ENCODE measurements at regions not wholly inside any gene's neighbourhood (a gene's known extent, or its start where the extent isn't known, plus 50 kb on each side); places are given as distances from the start of the nearest gene placed in this dataset.

DNA sequence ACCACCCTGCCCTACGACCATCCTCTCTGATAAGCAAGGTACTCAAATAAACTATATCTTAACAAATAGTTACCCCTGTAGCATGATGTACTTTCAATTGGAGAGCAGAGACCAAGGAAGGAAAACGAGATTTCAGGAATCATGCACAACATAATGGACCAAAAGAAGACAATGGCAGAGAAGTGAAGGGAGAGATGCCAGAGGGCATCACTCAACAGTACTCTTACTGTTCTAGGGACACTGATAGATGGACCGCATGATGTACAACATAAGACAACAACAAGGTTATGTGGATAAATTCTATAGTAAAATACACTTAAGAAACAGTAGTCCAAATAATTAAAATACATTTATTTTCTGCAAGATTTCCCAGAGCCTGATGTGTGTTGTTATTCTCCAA, 77.5 kb upstream of the IFNG-AS1 start:
- Histone ChIP-seq H3K4me1 (ENCODE audit: control insufficient read depth in 1 of 2, insufficient read depth in 2 of 2, low read length in 2 of 2) (no peaks in the 10 kb centered on the region), H3K36me3 (ENCODE audit: control insufficient read depth in 1 of 2, insufficient read depth in 2 of 2, low read length in 2 of 2) (no peaks in the 10 kb centered on the region), H3K27ac (ENCODE audit: low read depth, low read length) (no peak overlapping the region), H3K4me3 (ENCODE audit: low read depth in 1 of 2, low read length in 2 of 2) (no peak overlapping the region), H3K9me3 (ENCODE audit: control insufficient read depth in 1 of 2, low read length in 2 of 2) (no peaks in the 10 kb centered on the region), H3K27me3 (ENCODE audit: control insufficient read depth in 1 of 2, insufficient read depth in 2 of 2, low read length in 2 of 2) (no peaks in the 10 kb centered on the region), H3K9ac (ENCODE audit: low read depth in 1 of 2, low read length in 2 of 2) (no peak overlapping the region)

DNA sequence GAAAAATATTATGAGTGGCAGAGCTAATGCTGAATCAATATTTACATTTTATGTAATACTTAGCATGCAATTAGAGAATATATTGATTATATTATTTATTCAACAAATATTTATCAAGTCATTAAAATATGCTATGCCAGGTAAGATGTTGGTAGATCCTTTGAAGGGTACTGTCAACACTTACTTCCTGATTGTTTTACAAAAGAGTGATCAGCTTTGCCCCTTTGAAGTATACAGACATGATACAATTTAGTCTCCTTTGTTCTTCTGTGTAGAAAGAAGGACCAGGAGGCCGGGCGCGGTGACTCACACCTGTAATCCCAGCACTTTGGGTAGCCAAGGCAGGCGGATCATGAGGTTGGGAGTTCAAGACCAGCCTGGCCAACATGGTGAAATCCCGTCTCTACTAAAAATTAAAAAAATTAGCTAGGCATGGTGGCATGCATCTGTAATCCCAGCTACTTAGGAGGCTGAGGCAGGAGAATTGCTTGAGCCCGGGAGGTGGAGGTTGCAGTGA, 73.9 kb upstream of the IFNG-AS1 start:
- H3K4me3 ChIP-seq (ENCODE audit: low read depth in 1 of 2, low read length in 2 of 2) = no peak overlapping the region
- no peak overlapping the region for H3K9ac ChIP-seq (ENCODE audit: low read depth in 1 of 2, low read length in 2 of 2)
- H3K27ac ChIP-seq (ENCODE audit: low read depth, low read length) = no peak overlapping the region
- H3K36me3 ChIP-seq (ENCODE audit: control insufficient read depth in 1 of 2, insufficient read depth in 2 of 2, low read length in 2 of 2) = no peaks in the 10 kb centered on the region
- no peaks in the 10 kb centered on the region for H3K27me3 ChIP-seq (ENCODE audit: control insufficient read depth in 1 of 2, insufficient read depth in 2 of 2, low read length in 2 of 2)
- H3K4me1 ChIP-seq (ENCODE audit: control insufficient read depth in 1 of 2, insufficient read depth in 2 of 2, low read length in 2 of 2) = peaks cover 6 to 9% of the 10 kb centered on the region in 2 donors
- no peaks in the 10 kb centered on the region for H3K9me3 ChIP-seq (ENCODE audit: control insufficient read depth in 1 of 2, low read length in 2 of 2)

DNA sequence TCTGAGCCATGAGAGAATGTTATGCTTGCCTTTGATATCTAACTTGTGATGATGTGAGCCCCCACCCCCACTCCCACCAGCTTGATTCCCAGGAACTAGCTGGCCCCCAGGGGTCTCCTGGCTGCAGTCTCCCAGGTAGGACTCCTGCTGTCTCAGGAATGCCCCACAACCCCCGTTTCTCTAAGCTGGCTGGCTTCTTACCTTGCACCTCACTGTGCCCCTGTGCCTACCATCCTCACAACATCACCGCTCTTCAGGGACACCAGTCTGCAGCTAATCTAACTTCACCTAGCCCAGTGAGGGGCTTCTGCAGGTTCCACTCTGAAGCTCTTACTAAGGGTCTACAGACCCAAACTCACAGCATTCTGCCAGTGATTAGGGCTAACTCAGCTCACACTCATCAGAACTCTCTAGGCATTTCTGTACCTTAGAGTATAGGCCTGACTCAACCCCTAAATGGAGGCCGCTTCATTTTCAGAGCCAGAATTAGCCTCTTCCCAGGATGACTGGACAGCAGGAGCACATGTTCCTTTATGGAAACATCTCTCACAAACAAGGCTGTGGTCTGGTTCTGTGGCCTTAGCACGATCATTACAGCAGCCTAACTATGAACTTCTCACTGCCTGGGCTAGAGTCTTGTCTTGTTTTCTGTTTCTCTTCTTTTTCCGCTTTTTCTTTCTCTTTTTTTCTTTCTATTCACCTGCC, 72.8 kb upstream of the IFNG-AS1 start:
- Histone ChIP-seq H3K4me1 (ENCODE audit: control insufficient read depth in 1 of 2, insufficient read depth in 2 of 2, low read length in 2 of 2) (peaks cover 15 to 19% of the 10 kb centered on the region in 2 donors), H3K36me3 (ENCODE audit: control insufficient read depth in 1 of 2, insufficient read depth in 2 of 2, low read length in 2 of 2) (no peaks in the 10 kb centered on the region), H3K4me3 (ENCODE audit: low read depth in 1 of 2, low read length in 2 of 2) (no peak overlapping the region), H3K9ac (ENCODE audit: low read depth in 1 of 2, low read length in 2 of 2) (no peak overlapping the region), H3K9me3 (ENCODE audit: control insufficient read depth in 1 of 2, low read length in 2 of 2) (no peaks in the 10 kb centered on the region), H3K27me3 (ENCODE audit: control insufficient read depth in 1 of 2, insufficient read depth in 2 of 2, low read length in 2 of 2) (no peaks in the 10 kb centered on the region), H3K27ac (ENCODE audit: low read depth, low read length) (no peak overlapping the region)

DNA sequence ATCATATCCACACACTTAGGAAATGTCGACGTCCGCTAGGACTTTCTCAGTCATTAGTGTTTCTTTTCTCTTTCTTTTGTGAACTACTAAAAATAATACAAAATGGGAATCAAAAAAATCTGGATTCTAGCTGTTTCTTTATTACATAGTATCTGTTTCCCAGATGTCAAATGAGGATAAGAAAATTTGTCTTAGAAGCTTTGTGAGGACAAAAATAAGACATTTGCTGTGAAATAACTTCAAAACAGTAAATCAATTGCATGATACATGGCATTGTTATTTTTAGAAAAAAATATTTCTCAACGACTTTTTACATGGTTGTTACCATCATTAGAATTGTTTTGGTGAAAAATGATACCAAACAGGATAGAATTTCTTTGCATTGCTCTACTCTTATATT, 71.4 kb upstream of the IFNG-AS1 start:
- peaks cover 17 to 22% of the 10 kb centered on the region in 2 donors for H3K4me1 ChIP-seq (ENCODE audit: control insufficient read depth in 1 of 2, insufficient read depth in 2 of 2, low read length in 2 of 2)
- H3K9ac ChIP-seq (ENCODE audit: low read depth in 1 of 2, low read length in 2 of 2) = no peak overlapping the region
- H3K27ac ChIP-seq (ENCODE audit: low read depth, low read length) = no peak overlapping the region
- H3K4me3 ChIP-seq (ENCODE audit: low read depth in 1 of 2, low read length in 2 of 2) = no peak overlapping the region
- no peaks in the 10 kb centered on the region for H3K9me3 ChIP-seq (ENCODE audit: control insufficient read depth in 1 of 2, low read length in 2 of 2)
- no peaks in the 10 kb centered on the region for H3K36me3 ChIP-seq (ENCODE audit: control insufficient read depth in 1 of 2, insufficient read depth in 2 of 2, low read length in 2 of 2)
- no peaks in the 10 kb centered on the region for H3K27me3 ChIP-seq (ENCODE audit: control insufficient read depth in 1 of 2, insufficient read depth in 2 of 2, low read length in 2 of 2)

DNA sequence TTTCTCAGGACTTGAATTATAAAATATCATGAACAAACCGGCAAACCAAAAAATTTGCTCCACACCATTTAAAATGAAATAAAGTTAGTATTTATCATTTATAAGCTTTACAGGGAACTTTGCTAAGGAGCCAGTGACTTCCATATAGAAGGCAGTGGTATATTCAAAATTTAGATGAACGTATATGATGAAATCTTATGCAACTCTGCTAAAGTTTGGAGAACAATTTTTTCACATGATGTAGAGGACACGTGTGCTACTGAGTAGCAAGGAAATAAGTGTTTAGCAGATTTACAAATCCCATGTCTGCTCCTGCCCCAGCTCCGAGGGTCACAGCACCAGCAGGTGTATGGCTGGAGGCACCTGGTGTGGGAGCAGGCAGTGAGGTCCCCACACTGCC, 70.8 kb upstream of the IFNG-AS1 start:
- H3K9me3 ChIP-seq (ENCODE audit: control insufficient read depth in 1 of 2, low read length in 2 of 2) = no peaks in the 10 kb centered on the region
- H3K4me3 ChIP-seq (ENCODE audit: low read depth in 1 of 2, low read length in 2 of 2) = no peak overlapping the region
- H3K27ac ChIP-seq (ENCODE audit: low read depth, low read length) = no peak overlapping the region
- no peak overlapping the region for H3K9ac ChIP-seq (ENCODE audit: low read depth in 1 of 2, low read length in 2 of 2)
- no peaks in the 10 kb centered on the region for H3K36me3 ChIP-seq (ENCODE audit: control insufficient read depth in 1 of 2, insufficient read depth in 2 of 2, low read length in 2 of 2)
- peaks cover 17 to 25% of the 10 kb centered on the region in 2 donors for H3K4me1 ChIP-seq (ENCODE audit: control insufficient read depth in 1 of 2, insufficient read depth in 2 of 2, low read length in 2 of 2)
- no peaks in the 10 kb centered on the region for H3K27me3 ChIP-seq (ENCODE audit: control insufficient read depth in 1 of 2, insufficient read depth in 2 of 2, low read length in 2 of 2)

DNA sequence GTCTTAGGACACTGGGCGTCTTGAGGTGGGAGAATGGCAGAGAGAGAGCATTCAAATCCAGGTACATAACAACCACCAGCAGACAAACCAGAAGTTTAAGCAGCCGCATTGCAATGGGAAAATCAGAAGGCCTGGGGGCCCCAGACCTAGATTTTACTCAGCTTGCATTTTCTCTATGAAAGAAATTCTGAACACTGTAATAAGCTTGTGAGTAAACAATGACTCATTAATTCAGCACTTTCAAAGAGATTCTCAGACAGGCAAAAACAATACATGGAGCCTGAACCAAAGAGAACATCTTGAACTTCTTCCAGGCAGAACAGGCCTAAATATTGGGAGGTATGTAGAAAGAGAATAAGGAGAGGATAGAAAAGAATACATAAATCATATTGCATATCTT, 69.8 kb upstream of the IFNG-AS1 start:
- no peak overlapping the region for H3K9ac ChIP-seq (ENCODE audit: low read depth in 1 of 2, low read length in 2 of 2)

DNA sequence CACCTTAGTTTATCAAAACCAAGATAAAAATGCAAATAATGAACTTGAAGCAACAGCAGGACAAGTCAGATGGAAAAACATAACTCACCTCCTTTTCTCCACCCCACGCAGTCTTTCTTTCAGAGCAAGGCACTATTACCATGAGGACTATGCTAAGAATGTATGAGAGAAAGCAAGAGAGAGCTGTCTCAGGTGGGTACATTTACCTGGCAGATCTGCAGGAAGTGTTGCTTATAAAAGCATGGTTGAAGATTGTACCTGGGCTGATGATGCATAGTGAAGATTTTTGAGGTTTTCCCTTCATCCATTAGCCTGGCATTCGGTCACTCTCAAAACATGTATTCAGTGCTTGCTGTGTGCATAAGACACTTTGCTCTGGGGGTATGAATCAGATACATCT, 68.8 kb upstream of the IFNG-AS1 start:
- Histone ChIP-seq H3K4me3 (ENCODE audit: low read depth in 1 of 2, low read length in 2 of 2) (no peak overlapping the region), H3K9ac (ENCODE audit: low read depth in 1 of 2, low read length in 2 of 2) (no peak overlapping the region), H3K9me3 (ENCODE audit: control insufficient read depth in 1 of 2, low read length in 2 of 2) (no peaks in the 10 kb centered on the region), H3K4me1 (ENCODE audit: control insufficient read depth in 1 of 2, insufficient read depth in 2 of 2, low read length in 2 of 2) (peaks cover 17 to 27% of the 10 kb centered on the region in 2 donors), H3K27me3 (ENCODE audit: control insufficient read depth in 1 of 2, insufficient read depth in 2 of 2, low read length in 2 of 2) (no peaks in the 10 kb centered on the region), H3K36me3 (ENCODE audit: control insufficient read depth in 1 of 2, insufficient read depth in 2 of 2, low read length in 2 of 2) (no peaks in the 10 kb centered on the region), H3K27ac (ENCODE audit: low read depth, low read length) (no peak overlapping the region)

More for the DNA sequence above, 69.8 kb upstream of the IFNG-AS1 start:
- peaks cover 17 to 27% of the 10 kb centered on the region in 2 donors for H3K4me1 ChIP-seq (ENCODE audit: control insufficient read depth in 1 of 2, insufficient read depth in 2 of 2, low read length in 2 of 2)
- no peaks in the 10 kb centered on the region for H3K27me3 ChIP-seq (ENCODE audit: control insufficient read depth in 1 of 2, insufficient read depth in 2 of 2, low read length in 2 of 2)
- no peak overlapping the region for H3K27ac ChIP-seq (ENCODE audit: low read depth, low read length)
- no peaks in the 10 kb centered on the region for H3K9me3 ChIP-seq (ENCODE audit: control insufficient read depth in 1 of 2, low read length in 2 of 2)
- H3K4me3 ChIP-seq (ENCODE audit: low read depth in 1 of 2, low read length in 2 of 2) = no peak overlapping the region
- no peaks in the 10 kb centered on the region for H3K36me3 ChIP-seq (ENCODE audit: control insufficient read depth in 1 of 2, insufficient read depth in 2 of 2, low read length in 2 of 2)

DNA sequence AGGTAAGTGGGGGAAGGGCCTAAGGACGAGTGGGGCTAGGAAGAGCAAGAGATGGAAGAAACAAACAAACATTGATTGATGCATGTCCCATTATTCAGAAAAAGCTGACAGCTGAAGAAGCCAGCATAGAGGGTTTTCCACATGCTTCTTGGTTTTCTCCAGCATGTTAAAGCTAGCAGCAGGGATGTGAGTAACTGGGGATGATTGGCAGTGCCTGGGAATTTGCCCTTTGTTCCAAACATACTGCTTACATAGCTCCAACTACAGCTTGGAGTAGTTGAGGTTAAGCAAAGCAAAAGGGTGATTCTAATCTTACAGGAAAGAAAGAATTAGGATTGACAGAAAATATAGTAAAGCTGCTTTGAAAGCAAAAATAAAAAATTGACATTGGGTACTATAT, 68.0 kb upstream of the IFNG-AS1 start:
- Histone ChIP-seq H3K27ac (ENCODE audit: low read depth, low read length) (no peak overlapping the region), H3K36me3 (ENCODE audit: control insufficient read depth in 1 of 2, insufficient read depth in 2 of 2, low read length in 2 of 2) (no peaks in the 10 kb centered on the region), H3K9me3 (ENCODE audit: control insufficient read depth in 1 of 2, low read length in 2 of 2) (no peaks in the 10 kb centered on the region), H3K4me3 (ENCODE audit: low read depth in 1 of 2, low read length in 2 of 2) (no peak overlapping the region), H3K9ac (ENCODE audit: low read depth in 1 of 2, low read length in 2 of 2) (no peak overlapping the region), H3K4me1 (ENCODE audit: control insufficient read depth in 1 of 2, insufficient read depth in 2 of 2, low read length in 2 of 2) (peaks cover 17 to 27% of the 10 kb centered on the region in 2 donors), H3K27me3 (ENCODE audit: control insufficient read depth in 1 of 2, insufficient read depth in 2 of 2, low read length in 2 of 2) (no peaks in the 10 kb centered on the region)

DNA sequence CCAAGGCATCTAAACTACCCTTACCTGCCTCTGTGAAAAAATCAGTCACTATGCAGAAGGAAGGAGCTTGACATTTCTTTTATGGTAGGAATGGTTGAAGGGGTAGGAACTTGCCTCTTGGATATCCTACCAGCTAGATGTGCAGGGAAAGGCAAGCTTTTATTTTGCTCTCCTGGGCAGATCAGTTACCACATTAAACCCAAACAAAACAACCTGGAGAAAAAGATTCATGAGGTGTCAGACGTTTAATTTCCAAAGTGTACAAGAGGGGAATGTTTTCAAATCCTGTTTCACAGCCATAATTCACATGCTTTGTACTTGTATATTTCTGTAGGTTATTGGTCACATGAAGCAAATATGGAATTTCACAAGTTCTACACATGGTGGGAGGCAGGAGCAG, 67.0 kb upstream of the IFNG-AS1 start:
- Histone ChIP-seq H3K9ac (ENCODE audit: low read depth in 1 of 2, low read length in 2 of 2) (no peak overlapping the region), H3K4me1 (ENCODE audit: control insufficient read depth in 1 of 2, insufficient read depth in 2 of 2, low read length in 2 of 2) (peaks cover 19 to 28% of the 10 kb centered on the region in 2 donors), H3K4me3 (ENCODE audit: low read depth in 1 of 2, low read length in 2 of 2) (no peak overlapping the region), H3K27me3 (ENCODE audit: control insufficient read depth in 1 of 2, insufficient read depth in 2 of 2, low read length in 2 of 2) (no peaks in the 10 kb centered on the region), H3K36me3 (ENCODE audit: control insufficient read depth in 1 of 2, insufficient read depth in 2 of 2, low read length in 2 of 2) (no peaks in the 10 kb centered on the region), H3K9me3 (ENCODE audit: control insufficient read depth in 1 of 2, low read length in 2 of 2) (no peaks in the 10 kb centered on the region), H3K27ac (ENCODE audit: low read depth, low read length) (no peak overlapping the region)

DNA sequence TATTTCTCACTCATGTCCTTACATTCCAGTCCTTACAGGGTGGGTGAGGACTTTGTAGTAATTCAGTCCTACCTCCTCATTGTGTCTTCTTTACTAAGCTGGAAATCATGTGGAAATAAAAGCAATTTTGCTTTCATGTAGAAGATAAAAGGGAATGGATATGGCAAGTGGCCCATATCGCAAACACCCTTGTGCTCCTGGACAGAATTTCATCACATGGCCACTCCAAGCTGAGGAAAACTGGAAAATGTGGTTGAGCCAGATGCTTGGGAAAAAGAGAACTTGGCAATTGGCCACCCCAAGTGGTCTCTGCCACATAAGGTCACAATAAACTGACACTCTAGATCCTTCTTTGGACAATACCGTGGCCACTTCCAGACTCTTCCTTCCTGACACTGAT, 64.2 kb upstream of the IFNG-AS1 start:
- peaks cover 27 to 46% of the 10 kb centered on the region in 2 donors for H3K4me1 ChIP-seq (ENCODE audit: control insufficient read depth in 1 of 2, insufficient read depth in 2 of 2, low read length in 2 of 2)

More for the DNA sequence above, 64.2 kb upstream of the IFNG-AS1 start:
- Histone ChIP-seq H3K9ac (ENCODE audit: low read depth in 1 of 2, low read length in 2 of 2) (no peak overlapping the region), H3K4me3 (ENCODE audit: low read depth in 1 of 2, low read length in 2 of 2) (no peak overlapping the region), H3K36me3 (ENCODE audit: control insufficient read depth in 1 of 2, insufficient read depth in 2 of 2, low read length in 2 of 2) (no peaks in the 10 kb centered on the region), H3K27me3 (ENCODE audit: control insufficient read depth in 1 of 2, insufficient read depth in 2 of 2, low read length in 2 of 2) (no peaks in the 10 kb centered on the region), H3K9me3 (ENCODE audit: control insufficient read depth in 1 of 2, low read length in 2 of 2) (no peaks in the 10 kb centered on the region), H3K27ac (ENCODE audit: low read depth, low read length) (no peak overlapping the region)

Measured in duodenal mucosa (tissue), 2 donors.